ENCODE measurements at regions not wholly inside any gene's neighbourhood (a gene's known extent, or its start where the extent isn't known, plus 50 kb on each side); places are given as distances from the start of the nearest gene placed in this dataset.
"Not testable (repeated sequence)": the region's sequence is repeated elsewhere in the genome, so short reads cannot be mapped to it uniquely, and the experiment has no call there.

DNA sequence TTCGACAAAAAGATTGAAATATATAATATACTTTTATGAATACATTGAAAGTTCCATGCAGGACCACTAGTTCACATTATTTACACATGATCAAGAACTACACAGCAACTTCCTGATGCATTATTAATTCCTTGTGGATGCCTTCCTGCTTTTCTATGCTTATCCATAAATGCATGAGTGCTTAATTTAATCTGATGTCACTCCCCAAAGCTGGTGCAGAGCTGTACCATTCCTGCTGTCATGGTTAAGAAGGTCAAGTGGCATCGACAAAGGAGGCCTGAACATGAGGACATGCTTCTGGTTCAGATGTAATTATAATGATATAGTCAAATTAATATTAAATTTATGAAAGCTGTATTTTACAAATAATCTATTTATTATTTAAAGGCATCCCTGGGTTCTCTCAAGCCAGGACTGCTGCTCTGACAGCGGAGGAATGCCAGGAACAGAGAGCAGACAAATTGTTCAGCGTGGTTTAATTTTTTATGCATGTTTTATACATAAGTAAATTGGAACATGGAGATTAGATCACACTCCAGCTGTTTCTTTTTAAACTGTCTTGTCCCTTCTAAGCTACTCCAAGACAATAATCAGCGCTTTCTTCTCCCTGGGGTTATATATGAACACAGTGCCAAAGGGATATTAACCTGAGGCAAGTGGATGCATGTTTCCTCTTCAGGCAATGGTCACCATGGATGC is 307.3 kb upstream of the CNTNAP5 start:
- no peak for DNase-seq

DNA sequence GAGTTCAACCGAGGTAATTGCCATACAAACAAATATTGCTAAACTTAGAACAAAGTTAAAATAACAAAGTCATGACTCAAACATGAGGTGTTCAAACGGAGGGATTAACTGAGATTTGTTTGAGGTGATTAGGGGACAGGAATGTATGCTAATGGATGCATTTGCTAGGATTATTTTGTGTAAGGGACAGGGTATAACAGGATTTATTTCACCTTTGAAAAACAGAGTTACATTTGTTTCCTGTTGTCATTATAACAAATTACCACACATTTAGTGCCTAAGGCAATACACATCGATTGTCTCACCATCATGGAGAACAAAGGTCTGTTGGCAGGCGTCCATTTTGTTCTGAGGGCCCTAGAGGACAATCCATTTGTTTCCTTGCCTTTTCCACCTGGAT is 304.3 kb upstream of the CNTNAP5 start:
- DNase-seq = no peak

DNA sequence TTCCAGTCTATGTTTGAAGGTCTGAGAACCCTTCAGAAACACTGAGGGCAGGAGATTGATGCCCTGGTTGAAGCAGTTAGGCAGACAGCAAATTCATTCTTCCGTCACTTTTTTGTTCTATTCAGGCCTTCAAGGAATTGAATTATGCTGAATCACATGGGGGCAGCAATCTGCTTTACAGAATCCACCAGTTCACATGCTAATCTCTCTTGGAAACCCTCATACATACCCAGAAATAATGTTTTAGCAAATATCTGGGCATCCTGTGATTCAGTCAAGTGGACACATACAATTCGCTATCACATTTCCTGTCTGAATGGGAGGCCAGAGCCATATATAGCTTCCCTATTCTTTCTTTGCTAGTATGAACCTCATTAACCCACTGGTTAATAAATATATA is 301.4 kb upstream of the CNTNAP5 start:
- no peak for DNase-seq

DNA sequence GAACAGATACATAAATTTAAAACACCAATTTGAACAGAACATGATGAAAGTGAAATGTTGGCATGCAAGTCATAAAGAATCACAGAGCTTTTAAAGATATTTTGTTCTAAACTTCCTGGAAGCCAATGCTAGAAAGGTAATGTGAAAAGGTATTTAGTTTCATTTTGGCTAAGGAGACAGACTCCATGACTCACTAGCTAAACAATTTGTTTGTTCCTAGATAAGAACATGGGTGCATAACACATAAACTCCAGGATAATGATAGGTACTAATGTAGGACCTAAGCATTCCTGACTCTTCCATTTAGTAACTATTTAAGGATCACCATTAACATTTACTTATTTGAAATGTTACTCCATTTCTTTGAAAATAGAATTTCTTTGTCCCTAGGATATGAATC is 292.5 kb upstream of the CNTNAP5 start:
- DNase-seq = no peak

DNA sequence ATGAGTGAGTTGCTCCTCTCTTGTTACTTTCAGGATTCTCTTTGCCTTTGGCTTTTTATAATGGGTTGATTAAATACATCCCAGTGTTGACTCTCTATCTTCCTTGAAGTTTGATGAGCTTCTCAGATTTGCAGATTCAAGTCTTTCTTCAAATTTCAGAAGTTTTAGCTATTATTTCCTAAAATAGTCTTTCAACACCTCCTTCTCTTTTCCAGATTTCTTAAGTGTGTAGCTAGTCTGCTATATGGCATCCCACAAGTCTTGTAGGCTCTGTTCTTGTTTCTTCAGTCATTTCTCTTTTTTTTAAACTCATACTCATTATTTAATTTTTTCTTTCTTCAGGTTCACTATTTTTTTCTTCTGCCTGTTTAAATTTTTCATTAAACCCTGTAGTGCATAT is 287.7 kb upstream of the CNTNAP5 start:
- DNase-seq = no peak

DNA sequence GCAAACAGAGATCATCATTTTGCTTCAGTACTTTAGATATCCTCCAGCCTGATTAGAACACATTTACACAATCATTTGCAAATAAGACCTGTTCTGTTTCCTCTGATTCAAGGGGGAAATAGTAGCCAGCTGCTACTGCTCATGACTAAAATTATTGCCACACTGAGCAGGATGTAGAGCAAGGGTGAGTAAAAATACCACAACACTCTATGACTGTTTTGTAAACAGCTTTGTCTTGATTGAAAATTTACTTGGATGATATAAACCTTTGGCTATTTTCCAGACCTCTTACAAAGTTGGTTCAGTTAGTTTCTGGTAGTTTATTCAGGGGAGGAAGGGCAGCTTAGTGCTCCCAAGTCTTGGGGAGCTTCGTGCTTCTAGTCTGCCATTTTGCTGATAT is 286.4 kb upstream of the CNTNAP5 start:
- DNase-seq = no peak

DNA sequence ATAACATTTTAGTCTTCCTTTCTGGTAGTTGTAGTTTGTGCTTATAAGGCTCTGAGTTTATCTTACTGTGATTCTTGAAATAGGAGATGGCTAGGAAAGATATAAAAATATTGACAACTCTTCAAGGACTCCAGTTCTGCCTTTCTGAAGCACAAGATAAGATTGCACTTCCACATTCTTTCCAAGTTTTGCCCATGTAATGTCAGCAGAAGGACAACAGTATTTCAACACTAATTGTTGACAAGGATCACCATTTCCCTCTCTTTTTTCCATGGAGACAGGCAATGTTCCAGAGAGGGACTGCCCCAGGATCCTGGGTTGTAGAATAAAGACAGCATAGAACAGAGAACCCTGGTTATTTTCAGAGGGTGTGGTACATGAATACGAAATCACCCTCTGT is 279.1 kb upstream of the CNTNAP5 start:
- DNase-seq = no peak

DNA sequence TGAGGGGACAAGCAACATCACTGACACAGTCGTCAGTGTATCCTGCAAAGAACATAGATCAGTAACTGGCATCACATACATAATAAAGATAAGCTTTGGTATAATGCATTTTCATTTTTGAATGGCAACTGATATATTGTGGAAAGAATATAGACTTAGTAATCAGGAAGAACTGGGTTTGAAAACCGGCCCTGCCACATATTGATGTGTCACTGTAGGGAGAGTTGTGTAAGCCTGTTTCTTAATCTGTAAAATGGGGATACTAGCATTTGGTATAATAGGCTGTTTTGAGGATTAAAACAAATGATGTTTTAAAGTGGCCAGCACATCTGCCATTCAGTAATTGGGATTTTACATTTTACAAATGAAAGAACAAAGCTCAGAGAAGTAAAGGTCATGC is 277.8 kb upstream of the CNTNAP5 start:
- no peak for DNase-seq

DNA sequence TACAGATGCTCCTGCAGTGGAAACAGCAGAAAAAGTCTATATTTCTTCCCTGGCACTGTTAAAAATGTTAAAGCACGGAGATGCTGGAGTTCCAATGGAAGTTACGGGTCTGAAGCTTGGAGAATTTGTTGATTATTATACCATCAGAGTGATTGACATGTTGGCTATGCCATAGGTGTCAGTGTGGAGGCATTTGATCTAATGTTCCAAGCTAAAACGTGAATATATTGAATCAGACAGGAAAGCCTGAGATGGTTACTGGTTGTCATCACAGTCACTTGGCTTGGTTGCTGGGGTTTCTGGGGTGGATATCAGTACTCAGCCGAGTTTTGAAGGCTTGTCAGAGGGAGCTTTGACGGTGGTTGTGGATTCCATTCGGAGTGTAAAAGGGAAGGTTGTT is 262.9 kb upstream of the CNTNAP5 start:
- DNase-seq = no peak

DNA sequence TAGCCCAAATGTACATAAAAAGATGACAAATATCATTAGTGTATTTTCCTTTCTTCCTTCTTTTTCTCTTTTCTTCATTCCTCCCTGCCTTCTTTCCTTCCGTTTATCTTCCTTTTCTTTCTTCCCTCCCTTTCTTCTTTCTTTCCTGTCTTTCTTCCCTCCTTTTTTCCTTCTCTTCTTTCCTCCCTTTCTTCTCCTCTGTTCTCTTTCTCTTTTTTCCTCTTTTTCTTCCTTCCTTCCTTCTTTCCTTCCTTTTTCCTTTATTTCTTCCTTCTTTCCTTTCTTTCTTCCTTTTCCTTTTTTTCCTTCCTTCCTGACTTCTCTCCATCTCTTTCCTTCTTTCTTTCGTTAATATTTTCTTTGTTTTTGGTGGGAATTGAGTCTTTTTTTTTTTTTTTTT is 256.9 kb upstream of the CNTNAP5 start:
- no peak for DNase-seq

DNA sequence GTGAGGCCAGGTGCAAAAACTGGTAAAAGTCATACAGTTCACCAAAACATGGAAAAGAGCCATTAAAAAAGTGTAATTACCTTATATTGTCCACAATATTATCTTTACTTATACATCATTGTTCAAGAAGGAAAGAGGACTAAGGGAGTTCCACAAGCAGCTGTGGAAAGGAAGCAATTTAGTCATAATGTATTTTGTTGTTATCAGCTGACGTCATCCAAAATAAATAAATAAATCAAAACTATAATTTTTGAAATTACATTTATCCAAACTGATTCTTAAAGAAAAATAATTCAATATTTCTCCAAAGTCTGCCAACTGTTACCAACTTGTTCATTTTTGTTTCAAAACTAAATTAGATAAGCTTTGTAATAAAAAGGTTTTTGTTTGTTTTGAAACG is 256.1 kb upstream of the CNTNAP5 start:
- no peak for DNase-seq

DNA sequence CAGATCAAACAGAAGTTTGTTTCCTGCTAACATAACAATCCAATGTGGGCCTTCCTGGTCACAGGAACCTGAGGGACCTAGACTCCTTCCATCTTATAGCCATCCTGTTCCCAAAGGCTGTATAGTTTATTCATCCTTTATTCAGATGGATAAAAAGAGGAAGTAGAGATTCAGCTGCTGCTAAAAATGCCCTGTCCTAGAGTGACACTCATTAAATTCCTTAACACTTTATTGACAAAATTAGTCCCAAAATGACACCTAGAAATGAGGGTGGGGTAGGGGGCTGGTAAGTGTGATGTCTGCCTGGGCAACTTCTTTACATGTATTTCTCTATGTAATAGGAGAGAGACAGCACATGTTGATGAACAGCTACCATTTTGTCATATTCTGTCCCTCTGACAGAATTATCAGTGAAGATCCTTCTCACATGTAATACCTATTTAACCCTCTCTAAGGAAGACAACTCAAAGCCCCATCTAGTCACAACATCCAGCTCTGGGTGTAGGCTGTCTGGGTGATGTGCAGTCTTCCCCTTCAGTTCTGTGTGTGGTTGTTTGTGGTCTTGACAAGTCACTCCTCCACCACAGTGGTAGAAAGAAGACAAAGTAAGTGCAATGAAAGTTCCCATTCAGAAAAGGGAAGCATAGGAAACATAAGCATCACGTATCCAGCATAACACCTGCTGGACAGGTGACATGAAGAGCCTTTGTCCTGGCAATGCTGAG is 253.9 kb upstream of the CNTNAP5 start:
- no peak for DNase-seq

DNA sequence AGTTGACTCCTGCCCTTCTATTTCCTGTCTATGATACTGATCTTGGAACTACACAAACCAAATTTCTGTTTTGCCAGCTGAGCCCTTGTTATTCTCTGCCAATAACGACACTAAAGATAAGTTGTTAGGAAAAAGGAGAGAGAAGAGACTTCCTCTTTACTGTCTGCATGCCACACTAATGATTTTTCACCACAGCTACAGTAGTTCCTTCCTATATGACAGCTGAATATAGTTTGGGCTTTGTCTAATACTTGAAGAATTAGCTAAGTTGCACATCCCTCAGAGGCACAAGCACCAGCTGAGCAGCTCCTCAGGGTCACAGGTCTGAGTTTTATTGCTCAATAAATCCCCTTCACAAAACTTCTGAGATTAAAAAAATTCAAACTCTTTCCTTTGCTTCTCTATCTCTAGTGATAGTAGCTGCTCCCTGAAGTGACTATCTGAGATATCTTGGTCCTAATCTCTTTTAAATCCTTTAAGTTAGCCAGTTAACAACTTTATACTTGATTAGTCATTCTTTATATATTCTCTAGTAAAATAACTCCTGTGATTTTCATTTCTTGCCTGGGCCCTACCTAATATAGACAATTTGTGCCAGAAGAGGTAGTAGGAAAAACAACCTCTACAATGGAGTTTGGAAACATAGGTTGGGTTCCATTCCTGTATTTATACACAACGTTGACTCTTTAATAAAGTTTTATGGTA is 253.0 kb upstream of the CNTNAP5 start:
- no peak for DNase-seq

DNA sequence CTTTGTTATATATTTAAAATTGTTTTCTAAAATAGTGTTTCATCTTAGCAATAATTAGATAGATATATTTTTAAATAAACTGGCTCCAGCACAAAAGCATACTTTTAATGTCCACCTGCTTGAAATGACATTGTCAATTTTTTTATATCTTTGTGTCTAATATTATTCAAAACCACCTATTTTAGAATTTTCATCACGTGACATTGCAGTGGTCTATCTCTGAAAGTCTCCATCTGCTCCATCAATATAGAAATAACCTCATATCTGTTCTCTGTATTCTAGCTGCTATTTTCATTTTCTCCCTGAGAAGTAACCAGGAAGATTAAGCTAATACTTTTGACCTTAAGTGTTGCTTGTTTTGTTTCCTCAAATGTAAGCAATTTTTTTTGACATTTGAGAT is 248.0 kb upstream of the CNTNAP5 start:
- DNase-seq = no peak

DNA sequence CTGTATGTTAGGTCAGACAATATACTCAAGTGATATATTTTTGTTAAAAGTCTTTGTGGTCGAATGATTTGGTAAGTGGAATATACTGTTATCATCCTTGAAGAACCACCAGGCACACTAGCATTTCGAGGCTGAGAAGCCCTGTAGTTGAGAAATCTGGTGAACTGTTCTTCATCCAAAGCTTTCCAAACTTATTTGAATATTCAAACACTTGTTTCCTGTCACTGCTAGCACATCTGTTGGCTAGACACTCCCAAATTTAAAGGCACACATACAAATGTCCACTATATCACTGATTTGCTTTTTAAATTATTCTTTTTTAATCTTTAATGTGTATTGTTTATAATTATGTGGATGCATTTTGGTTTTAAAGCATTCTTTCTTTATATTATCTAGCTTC is 241.9 kb upstream of the CNTNAP5 start:
- DNase-seq = no peak

DNA sequence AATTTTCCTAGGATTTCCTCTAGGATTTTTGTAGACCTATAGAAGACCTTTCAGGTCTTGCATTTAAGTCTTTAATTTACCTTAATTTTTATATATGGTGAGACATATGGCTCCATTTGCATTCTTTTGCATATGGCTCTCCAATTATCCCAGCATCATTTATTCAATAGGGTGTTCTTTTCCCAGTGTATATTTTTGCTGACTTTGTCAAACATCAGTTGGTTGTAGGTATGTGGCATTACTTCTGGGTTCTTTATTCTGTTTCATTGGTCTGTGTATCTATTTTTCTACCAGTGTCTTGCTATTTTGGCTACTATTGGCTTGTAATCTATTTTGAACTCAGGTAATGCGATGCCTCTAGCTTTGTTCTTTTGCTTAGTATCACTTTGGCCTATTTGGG is 239.8 kb upstream of the CNTNAP5 start:
- no peak for DNase-seq

DNA sequence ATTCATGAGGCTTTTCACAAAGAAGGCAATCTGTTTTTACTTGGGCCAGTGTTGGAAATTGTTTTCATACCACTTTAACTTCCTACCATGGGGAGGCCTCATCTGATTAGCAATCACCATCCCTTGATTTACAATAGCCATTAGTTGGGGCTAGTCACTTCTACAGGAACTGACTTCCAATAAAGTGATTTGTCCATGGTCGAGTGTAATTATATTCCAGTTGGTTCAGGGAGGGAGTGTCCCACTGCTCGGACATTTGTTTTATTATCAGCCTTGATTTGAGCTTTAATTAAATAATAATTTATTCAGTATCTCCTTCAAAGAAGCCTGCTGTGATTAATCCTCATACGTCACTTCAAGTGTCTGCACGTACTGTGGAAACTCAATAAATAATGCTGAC is 233.9 kb upstream of the CNTNAP5 start:
- no peak for DNase-seq

DNA sequence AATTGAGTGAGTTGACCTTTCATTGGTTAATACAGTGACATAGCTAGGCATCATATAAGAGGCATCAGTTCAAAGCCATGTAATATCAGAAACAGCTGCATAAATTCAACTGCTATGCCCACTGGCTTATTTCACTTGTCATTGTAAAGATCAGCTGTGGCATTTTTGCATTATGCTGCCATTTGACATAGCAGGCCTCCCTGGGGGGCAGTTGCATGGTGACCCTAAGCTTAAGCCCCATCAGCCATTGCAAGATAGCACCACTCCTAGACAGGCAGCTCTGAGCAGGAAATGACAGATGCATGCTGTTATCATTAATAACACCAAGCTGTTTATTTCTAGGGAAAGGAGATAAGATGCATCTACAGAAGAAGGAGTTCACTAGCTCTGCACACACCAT is 233.4 kb upstream of the CNTNAP5 start:
- no peak for DNase-seq

DNA sequence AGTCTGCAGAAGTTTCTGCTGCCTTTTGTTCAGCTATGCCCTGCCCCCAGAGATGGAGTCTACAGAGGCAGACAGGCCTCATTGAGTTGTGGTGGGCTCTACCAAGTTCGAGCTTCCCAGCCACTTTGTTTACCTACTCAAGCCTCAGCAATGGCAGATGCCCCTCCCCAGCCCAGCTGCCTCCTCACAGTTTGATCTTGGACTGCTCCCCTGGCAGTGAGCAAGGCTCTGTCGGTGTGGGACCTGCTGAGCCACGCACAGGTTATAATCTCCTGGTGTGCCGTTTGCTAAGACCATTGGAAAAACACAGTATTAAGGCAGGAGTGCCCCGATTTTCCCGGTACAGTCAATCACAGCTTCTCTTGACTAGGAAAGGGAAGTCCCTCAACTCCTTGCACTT is 221.0 kb upstream of the CNTNAP5 start:
- DNase-seq = not testable (repeated sequence)

DNA sequence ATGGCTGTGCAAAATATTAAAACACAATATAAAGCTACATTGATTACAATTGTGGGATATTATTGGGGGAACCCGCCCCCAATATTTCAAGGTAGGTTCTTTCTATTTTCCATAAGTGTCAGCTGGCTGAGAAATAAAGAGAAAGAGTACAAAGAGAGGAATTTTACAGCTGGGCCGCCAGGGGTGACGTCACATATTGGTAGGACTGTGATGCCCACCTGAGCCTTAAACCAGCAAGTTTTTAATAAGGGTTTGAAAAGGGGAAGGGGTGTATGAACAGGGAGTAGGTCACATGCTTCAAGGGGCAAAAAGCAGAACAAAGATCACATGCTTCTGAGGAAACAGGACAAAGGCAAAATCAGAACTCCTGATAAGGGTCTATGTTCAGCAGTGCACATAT is 219.3 kb upstream of the CNTNAP5 start:
- not testable (repeated sequence) for DNase-seq

DNA sequence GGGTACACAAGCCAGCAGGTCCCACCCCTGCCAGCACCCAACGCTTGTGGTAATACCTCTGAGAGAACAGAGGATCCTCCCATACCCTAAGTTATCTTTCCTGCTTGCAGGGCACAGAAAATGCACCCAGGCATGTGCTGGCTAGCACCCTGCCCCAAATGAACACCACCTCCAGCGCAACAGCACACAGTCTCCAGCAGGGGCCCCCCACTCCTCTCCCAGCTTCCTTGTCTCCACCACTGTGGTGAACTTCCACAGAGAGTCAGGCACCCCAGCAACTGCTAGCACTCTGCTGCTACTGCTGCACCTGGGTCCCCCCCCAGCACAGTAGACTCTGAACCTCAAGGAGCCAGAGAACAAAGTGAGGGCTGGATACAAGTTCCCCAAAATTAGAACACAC is 216.8 kb upstream of the CNTNAP5 start:
- no peak for DNase-seq

DNA sequence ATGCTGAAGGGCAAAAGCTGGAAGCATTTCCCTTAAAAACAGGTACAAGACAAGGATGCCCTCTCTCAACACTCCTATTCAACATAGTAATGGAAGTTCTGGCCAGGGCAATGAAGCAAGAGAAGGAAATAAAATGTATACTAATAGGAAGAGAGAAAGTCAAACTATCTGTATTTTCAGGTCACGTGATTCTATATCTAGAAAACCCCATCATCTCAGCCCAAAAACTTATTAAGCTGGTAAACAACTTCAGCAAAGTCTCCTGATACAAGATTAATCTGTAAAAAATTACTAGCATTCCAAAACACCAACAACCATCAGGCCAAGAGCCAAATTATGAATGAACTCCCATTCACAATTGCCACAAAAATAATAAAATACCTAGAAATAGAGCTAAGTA is 213.2 kb upstream of the CNTNAP5 start:
- DNase-seq = no peak

DNA sequence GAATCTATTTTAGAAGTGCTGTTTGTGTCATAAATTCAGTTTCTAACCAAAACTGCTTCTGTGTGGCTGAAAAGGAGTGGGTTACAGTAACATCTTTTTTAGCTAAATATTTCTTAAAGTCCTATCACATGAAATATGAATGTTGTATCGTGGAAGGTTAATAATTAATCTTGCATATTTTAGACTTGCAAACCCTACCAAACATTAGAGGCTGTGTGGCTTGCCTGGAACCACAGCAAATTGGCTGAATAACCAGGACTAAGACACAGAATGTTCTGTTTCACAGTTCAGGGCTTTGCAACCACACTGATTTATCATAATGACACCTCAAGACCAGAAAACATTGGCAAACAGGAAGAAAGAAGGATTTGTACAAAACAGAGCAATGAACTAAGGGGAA is 208.9 kb upstream of the CNTNAP5 start:
- no peak for DNase-seq

DNA sequence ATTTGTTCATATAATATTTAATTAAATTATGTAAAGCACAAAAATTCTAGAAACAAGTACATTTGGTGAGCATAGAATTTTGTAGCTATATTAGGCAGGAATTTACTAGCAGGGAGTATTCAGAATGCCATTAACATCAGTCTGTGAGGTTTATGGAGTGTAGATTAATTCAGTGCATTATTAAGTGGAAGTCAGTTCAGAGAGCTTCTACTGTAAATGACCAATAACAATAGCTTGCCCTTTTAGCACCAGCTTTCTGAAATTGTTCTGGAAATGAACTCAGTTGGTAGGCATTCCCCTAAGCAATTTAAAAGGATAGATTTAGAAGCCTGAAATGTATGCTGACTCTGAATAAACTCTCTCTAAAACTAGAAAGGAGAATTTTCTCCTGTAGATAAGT is 208.2 kb upstream of the CNTNAP5 start:
- DNase-seq = no peak
